ENCODE measurements at regions not wholly inside any gene's neighbourhood (a gene's known extent, or its start where the extent isn't known, plus 50 kb on each side); places are given as distances from the start of the nearest gene placed in this dataset.
"Not testable (repeated sequence)": the region's sequence is repeated elsewhere in the genome, so short reads cannot be mapped to it uniquely, and the experiment has no call there.

- DNase-seq = no peak
Observed at GRCh38 chr1:56099766-56100265, 479.5 kb downstream of the PLPP3 start.

DNA sequence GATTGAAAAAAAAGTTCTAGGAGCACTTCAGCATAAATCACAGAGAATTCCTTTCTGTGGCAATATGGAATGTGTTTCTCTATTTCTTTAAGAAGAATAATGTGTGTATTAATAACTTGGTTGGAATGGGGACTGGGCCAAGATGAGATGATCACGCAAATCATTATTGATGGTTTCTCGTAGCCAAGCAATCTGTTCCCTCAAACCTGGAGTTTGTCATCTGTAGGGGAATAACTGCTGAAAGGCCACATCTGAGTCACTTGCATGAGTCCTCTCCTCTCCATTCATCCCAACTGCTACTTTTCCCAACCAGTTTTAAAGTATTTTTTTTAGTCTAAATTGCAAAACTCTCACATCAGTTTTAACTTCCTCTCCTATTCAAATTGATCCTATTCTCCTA lies 480.4 kb downstream of the PLPP3 start:
- DNase-seq = no peak

- no peak for DNase-seq
Observed at GRCh38 chr1:56097713-56098112, 481.6 kb downstream of the PLPP3 start.

DNA sequence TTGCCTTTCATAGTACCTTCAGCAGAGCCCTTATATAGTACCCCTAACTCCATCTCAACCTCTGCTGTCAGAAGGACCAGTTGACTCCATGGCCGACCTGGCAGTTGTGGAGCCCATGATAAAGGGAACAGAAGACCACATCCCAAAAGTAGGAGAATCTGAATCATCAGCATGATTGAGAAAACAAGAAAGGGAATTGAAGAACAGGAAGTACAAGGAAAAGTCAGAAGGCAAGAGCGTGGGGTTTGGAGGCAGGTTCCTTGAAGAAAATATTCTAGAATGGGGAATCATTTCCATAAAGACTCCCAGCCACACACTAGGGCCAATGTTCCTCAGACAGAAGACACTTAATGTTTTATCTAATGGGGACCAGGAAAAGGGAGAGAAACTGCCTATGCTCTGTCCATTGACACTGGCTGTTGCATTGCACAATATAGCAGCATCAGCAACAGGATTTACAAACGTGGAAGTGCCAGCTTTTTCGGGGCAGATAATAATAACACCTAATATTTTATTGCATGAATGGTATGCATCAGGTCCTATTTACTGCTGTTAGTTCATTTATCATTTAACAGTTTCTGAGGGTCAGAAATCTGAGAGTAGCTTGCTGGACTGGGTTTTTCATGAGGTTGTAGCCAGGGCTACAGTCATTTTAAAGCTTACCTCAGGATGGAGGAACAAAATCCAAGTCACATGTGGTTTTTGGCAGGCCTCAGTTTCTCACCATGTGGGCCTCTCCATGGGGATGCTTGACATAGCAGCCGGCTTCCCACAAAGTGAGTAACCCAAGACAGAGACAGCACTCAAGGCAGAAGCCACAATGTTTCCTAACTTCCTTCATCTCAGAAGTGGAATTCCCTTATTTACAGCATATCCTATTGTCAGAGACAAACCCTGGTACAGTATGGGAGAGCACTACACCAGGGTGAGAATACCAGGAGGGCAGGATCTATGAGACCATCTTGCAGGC lies 483.4 kb downstream of the PLPP3 start:
- DNase-seq = no peak

GRCh38 chr1:56094168-56094567 lies 485.2 kb downstream of the PLPP3 start:
- DNase-seq = no peak

DNA sequence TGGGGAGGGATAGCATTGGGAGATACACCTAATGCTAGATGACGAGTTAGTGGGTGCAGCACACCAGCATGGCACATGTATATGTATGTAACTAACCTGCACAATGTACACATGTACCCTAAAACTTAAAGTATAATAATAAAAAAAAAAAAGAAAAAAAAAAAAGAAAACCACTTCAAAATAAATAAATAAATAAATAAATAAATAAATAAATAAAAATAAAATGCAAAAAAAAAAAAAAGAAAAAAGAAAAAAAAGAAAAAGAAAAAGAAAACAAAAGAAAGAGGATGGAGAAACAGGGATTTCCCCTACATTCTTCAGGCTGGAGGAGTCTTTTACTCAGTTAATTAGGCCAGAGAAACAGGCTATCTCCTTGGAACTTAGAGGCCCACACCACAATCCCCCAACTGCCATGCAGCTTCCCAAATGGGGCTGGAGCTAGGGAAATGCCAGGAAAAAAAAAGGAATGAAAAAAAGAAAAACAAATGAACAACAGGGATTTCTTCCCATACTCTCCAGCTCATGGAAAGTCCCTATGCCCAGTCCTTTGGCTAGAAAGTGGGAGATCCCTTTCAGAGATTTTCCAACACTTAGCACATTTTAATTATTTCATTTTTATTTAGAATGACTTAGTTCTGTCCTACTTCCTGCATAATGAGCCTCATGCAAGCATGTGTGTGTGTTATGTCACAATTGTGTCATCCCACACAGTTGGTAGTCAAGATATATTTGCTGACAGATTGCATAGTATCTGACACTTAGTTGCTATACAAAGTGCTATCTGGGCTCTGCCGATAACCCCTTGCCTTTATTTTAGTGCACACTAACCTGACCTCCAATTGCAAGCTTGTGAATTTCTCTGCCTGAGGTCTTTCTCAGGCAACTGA lies 486.4 kb downstream of the PLPP3 start:
- no peak for DNase-seq

- DNase-seq = not testable (repeated sequence)
Observed at GRCh38 chr1:56089826-56090225, 489.5 kb downstream of the PLPP3 start.

GRCh38 chr1:56084246-56084645 lies 495.1 kb downstream of the PLPP3 start:
- no peak for DNase-seq

DNA sequence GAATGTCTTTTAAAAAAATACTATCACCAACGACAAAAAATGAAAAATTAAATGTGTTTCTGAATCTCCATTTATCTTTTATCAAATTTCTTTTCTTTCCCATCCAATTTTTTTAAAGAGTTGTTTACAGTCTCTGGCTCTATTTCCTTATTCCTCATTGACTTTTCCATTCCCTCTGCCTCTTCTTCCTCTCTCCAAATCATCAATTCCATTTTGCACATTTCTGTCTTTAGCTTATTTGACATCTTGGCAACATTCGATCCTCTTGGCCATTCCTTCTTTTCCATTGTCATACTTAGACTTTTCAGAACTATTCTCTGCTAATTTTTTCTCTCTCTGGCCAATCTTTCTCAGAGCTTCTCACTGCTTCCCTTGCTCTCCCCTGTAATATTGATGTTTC lies 497.6 kb downstream of the PLPP3 start:
- no peak for DNase-seq

DNA sequence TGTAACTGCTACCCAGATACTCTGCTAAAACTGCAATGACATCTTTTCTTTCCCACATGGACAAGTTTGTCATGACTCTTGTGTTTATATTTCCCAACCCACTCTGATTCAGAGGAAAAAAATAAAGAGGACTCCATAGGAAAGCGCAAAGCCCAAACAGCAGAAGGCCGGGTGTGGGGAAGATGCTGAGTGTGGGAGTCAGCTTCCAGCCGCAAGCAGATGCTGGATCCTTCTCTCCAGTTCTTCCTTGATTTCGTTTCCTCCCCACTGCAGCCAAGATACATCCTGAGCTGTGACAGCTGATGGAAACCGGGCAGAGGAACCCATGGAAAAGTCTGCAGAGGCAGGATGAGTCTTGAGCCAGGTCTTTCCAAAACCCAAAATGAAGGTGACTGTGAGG lies 498.2 kb downstream of the PLPP3 start:
- peak; percentile 47 for DNase-seq

GRCh38 chr1:56080123-56080522 lies 499.2 kb downstream of the PLPP3 start:
- no peak for DNase-seq

- DNase-seq = no peak
Observed at GRCh38 chr1:56079391-56079790, 500.0 kb downstream of the PLPP3 start.

- no peak for DNase-seq
Observed at GRCh38 chr1:56077206-56077605, 502.2 kb downstream of the PLPP3 start.

DNA sequence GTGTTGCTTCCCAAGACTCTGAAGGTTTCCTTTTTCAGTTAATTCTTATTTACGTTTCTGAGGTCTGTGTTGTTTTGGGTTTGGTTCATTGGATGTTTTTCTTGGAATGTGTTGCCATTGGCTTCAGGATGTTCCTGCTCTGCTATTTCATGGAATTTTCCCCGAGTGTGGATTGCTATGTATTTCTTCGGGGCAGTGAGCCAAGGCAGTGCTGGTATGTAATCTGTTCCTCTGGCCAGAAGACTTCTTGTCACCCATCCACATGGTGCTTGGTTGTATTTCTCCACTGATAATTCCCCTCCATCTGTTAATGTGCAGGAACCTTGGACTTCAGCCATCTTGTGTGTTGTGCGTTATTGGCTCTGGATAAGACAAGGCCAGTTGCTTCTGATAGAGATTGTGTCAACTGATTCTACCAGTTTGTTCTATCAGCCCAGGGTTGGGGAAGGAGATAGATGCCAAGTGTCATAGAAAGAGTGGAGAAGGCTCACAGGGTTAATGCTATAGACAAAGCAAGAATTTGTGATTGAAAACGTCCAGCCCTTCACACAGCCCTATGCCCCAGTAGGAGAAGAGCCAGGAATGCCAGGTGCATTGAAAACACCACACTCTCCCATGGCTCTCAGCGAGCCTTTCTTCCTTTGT lies 505.2 kb downstream of the PLPP3 start:
- peak; percentile 45 for DNase-seq

- DNase-seq = no peak
Observed at GRCh38 chr1:56073614-56074006, 505.8 kb downstream of the PLPP3 start.

GRCh38 chr1:56073206-56073605 lies 506.2 kb downstream of the PLPP3 start:
- DNase-seq = no peak

DNA sequence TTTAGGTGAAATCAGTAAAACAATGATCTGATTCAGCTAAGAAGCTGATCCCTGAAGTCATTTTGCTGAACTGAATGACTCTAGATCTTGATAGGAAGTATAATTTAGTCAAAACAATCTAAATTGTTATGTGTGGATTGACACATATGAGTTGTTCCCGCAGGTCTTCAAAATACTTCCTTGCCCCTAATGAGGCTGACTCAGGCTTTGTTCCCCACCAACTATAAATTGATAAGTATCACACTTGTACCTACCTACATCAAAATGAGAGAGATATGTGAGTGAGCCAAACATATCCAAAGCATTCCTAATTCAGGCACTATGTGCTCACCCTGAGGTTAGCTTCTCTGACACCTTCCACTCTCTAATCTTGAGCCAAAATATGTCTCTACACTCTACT lies 507.1 kb downstream of the PLPP3 start:
- DNase-seq = no peak

DNA sequence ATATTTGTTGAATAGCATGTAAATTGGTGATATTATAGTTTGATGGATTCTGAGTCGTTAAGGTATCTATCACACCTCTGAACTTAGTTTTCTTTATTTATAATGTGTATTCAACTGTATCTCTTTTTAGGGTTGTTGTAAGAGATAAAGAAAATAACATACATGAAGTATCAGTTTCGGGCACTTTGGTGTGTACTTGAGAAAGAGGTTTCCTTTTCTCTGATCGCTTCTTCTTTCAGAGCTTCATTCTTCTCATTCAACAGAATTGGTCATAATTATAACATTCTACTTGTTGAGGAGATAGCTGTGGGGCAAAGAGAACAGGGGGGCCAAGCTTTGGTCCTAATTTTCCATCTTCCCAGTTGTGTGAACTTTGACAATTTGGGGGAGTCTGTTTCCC lies 508.0 kb downstream of the PLPP3 start:
- DNase-seq = no peak

GRCh38 chr1:56070601-56071000 lies 508.8 kb downstream of the PLPP3 start:
- DNase-seq = no peak

GRCh38 chr1:56069824-56070223 lies 509.5 kb downstream of the PLPP3 start:
- DNase-seq = no peak

DNA sequence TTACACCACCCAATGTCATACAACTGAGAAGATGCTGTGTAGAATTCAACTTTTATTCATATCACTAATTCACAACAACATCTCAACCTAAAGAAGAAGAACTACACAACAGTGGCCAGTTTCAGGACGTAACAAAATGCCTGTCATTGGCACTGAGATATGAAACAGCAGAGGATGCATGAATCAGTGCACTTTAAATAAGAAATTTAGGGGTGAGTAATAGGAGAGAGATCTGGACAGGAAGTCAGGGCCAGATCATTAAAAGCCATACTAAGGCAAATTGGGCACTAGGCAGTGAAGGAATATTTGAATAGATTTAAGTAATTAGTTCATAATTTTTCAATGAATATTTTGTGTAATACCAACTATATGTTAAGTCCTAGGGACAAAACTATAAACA lies 510.5 kb downstream of the PLPP3 start:
- no peak for DNase-seq

- no peak for DNase-seq
Observed at GRCh38 chr1:56068210-56068609, 511.2 kb downstream of the PLPP3 start.

GRCh38 chr1:56065729-56066128 lies 513.6 kb downstream of the PLPP3 start:
- no peak for DNase-seq
